HG02981 (cell line): ENCODE measurements at regions not wholly inside any gene's neighbourhood (a gene's known extent, or its start where the extent isn't known, plus 50 kb on each side); places are given as distances from the start of the nearest gene placed in this dataset.

Source experiments
- ATAC-seq: cut with Tn5 transposase; IDR thresholded peaks from one replicate; pipeline ENCODE4 v1.9.1; 2021; ENCODE audit warnings: mild to moderate bottlenecking, moderate library complexity; ENCODE audit not compliant: unreplicated experiment

DNA sequence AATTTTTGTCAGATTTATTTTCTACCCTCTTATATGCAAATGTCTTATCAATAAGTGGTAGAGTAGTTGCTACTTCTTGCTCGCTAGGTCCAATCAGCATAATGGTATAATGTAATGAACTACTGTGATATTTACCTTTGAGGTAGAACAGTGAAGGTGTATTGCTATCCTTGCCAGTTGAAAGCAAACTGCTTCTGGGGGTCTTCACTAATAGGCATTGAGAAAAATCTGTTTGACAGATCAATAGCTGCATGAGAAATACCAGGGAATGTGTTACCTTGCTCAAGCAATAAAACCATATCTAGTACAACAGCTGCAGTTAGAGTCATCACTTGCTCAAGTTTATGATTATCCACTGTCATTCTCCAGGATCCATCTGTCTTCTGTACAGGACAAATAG lies 50.1 kb upstream of the EFEMP1 start:
- no peak for ATAC-seq

DNA sequence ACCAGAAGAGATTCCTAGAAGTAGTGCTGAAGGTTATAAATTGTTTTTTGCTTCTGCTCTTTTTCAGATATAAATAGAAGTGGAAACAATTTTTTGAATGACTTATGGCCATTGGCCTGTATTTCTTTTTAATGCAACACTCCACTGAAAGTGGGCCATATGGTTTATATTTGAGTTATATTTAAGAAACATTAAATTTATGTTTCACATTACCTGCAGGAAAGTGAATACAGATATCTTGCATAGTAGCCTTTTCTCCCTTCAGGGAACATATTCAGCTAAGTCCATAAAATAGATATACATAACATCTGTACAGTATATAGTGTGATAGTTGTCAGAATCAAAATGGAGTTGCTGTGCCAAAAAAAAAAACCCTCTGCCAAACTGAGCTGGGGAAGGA lies 53.1 kb upstream of the EFEMP1 start:
- no peak for ATAC-seq

DNA sequence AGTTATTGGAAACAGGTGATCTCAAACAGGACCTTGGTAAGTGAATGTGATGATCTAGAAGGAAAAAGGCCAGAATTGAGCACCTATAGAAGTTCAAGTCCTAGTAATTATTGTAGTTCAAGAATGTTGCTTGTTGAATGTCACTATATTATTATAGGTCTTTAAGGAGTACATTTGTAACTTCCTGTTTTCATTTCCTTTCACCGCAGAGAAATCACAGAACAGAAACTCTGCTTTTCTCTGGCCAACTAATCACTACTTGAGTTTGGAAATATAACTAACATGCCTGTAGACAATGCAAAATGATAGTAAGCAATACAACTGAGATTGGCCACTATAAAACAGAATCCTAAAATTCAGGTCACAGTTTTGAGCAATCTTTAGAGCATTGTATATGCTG lies 61.8 kb upstream of the EFEMP1 start:
- ATAC-seq = peak; percentile 89

GRCh38 chr2:55986001-55986400 lies 62.4 kb upstream of the EFEMP1 start:
- no peak for ATAC-seq

- ATAC-seq = no peak
Measured at GRCh38 chr2:55986700-55987440, 63.3 kb upstream of the EFEMP1 start.

- no peak for ATAC-seq
Measured at GRCh38 chr2:55989405-55989804, 65.8 kb upstream of the EFEMP1 start.

DNA sequence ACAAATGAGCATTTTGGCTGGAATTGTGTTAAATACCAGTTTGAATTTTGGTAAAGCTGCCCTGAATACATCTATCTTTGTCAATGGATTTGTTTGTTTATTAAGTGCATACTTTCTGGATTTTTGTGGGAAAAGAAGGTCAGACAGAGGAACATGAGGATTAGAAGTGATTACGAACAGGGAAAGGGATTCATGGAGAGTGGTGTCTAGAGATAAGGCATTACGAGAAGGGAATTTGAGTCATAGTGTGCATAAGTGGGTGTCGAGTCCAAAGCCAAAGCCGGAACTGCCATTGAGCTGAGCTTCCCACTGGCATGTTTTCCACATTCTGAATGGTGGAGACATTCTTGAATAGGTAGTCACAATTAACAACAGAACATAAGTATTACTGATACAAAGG lies 68.9 kb upstream of the EFEMP1 start:
- no peak for ATAC-seq

GRCh38 chr2:55993685-55994084 lies 70.1 kb upstream of the EFEMP1 start:
- no peak for ATAC-seq

GRCh38 chr2:55995211-55995610 lies 71.6 kb upstream of the EFEMP1 start:
- no peak for ATAC-seq

- ATAC-seq = no peak
Measured at GRCh38 chr2:55995902-55996301, 72.3 kb upstream of the EFEMP1 start.

GRCh38 chr2:55999231-55999630 lies 75.6 kb upstream of the EFEMP1 start:
- ATAC-seq = no peak

DNA sequence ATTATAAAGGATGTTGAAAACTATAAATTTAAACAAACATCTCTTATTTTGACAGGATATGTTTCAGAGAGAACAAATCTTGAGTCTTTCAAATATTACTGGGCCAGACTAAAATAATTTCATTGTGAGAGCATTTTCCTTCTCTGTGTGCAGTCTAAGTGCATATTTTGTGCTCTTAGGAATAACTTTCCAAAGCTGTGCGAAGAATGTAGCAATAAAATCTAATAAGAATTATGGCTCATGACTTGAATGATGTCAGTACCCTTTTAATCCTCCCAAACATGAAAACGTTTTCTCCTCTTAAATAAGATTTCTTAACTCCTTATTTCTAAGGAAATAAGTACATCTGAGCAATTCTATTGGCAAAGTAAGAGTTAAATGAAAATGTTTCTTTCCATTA lies 76.2 kb upstream of the EFEMP1 start:
- no peak for ATAC-seq

DNA sequence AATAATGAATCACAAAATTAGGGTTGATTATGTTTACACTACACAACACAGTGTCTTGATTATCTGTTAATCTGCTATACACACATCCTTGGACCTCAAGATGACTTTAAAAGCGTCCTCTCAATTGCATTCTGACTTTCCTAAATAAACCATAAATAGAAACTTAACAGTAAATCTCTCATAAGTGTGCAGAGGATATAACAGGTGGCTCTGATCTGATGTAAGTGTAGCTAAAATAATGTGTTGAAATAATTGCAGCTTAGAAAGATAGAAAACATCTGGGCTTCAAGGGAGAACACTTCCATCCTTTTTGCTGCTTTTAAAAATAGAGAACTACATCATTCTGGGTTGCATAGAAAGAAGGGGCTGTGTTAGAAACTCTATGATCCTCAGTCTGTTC lies 78.4 kb upstream of the EFEMP1 start:
- ATAC-seq = no peak

GRCh38 chr2:56008661-56009431 lies 85.3 kb upstream of the EFEMP1 start:
- no peak for ATAC-seq

- no peak for ATAC-seq
Measured at GRCh38 chr2:56009758-56010458, 86.3 kb upstream of the EFEMP1 start.

DNA sequence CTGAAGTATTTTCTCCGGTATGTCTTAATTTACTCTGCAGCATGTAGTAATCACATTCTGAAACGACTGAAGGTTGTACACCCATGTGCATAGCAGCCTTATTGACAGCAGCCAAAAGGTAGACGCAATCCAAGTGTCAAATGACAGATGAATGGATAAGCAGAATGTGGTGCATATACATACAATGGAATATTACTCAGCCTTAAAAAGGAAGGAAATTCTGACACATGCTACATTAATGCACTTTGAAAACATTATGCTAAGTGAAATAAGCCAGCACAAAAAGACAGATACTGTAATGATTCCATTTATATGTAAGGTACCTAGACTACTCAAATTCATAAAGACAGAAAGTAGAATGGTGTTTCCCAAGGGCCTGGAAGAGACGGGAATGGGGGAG lies 88.0 kb upstream of the EFEMP1 start:
- no peak for ATAC-seq

- ATAC-seq = no peak
Measured at GRCh38 chr2:56012221-56012765, 88.7 kb upstream of the EFEMP1 start.

DNA sequence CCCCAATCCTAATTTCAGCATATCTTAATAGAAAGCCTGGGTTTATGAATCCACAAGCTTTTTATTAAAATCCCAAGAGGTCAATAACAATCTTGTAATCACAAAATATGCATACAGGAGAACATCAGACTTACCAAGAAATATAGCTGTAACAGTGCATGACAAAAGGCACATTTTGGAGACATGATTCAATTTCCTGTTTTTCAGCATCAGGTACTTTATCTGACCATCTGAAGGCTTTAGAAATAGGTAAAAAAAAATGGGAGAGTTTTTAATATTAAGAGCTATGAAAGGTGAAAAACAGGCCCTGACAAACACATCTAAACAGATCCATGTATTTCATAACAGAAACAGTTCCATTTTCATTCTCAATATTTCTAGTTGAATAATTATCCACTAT lies 89.9 kb upstream of the EFEMP1 start:
- no peak for ATAC-seq

DNA sequence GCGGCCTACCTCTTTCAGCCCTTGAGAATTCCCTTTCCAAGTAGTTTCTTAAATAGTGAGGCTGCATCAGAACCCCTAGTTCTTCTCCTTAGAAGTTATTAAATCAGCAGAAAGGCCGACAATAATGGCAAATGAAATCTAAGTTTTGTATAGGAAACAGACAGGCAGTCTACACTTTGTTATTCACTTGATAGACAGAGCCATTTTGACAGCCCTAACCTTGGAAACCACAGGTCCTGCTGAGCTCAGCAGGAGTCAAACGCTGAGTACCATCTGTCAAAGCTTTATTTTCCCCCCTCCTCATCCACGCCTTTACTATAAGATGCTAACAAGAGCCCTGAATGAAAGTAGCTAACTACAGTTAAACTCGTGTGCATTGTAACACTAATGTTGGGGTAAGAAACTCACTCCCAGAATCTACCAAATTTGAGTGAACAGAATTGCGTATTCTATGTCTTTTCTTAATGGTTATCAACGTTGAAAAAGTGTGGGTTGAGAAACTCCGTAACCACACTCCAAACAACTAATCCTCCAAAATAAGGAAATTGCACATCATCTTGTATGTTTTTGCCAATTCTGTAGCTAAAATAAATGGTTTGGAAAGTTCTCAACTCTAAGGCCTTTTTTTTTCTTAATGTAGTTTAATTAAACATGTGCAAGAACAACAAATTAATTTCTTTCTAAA lies 90.6 kb upstream of the EFEMP1 start:
- no peak for ATAC-seq

DNA sequence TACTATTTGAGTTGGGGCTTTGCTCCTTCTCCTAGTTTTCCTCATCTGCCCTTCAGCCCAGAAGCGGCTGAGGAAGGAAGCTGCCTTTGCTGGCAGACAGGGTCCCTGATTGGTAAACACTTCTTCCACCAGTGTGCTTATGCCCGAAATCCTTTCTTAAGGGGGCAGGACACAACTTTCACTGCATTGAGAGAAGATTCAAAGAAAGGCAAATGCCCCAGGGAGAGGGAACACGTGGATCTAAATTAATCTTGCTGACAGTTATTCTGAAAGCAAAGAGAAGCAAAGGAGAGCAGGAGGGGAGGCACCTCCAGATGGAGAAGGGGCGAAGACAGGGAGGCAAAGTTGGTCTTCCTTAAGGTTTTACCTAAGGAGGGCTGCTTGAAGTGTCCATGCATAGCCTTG lies 92.1 kb upstream of the EFEMP1 start:
- ATAC-seq = no peak

DNA sequence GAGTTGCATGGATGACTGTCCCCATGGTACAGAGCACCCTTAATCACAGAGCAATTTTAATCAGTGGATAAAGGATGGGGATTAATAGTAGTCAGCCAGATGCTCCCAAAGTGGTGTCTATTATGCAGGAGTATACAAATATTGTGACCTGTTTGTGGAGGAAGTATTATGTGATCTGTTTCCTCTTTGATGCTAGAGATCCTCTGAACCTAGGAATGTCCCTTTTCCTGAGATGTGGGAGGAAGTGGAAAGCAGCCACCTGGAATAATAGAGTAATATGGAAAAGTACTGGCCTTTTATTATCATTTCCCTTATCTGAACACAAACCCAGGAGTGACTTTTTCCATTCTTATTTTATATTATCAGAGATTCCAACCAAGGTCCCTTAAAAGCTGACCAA lies 94.2 kb upstream of the EFEMP1 start:
- no peak for ATAC-seq
